T-helper 2 cell treated with Interferon-gamma antibody and Interleukin-4, amounts not matched to agents 100 ng/mL and 5 ng/mL, for 36 hours (primary cell): ENCODE measurements at regions not wholly inside any gene's neighbourhood (a gene's known extent, or its start where the extent isn't known, plus 50 kb on each side); places are given as distances from the start of the nearest gene placed in this dataset.

ENCODE experiments used
- intact Hi-C: fragments of 100-400 bp; cut with micrococcal nuclease; formaldehyde crosslinking; loops from one replicate; pipeline ENCODE4 v1.15.1; 2023

- intact Hi-C loops = no loop called here
These were observed 1093.9 kb downstream of the AACS start for GRCh38 chr12:126159139-126159538.

- intact Hi-C loops = no loop called here
These were observed 1095.7 kb downstream of the AACS start for GRCh38 chr12:126160912-126161311.

GRCh38 chr12:126163984-126164383 lies 1098.7 kb downstream of the AACS start:
- intact Hi-C loops = no loop called here

- intact Hi-C loops = no loop called here
These were observed 1106.8 kb downstream of the AACS start for GRCh38 chr12:126171937-126172559.

GRCh38 chr12:126182619-126183236 lies 1117.5 kb downstream of the AACS start:
- intact Hi-C loops = no loop called here

- intact Hi-C loops = no loop called here
These were observed 1119.8 kb downstream of the AACS start for GRCh38 chr12:126185025-126185424.

- intact Hi-C loops = no loop called here
These were observed 1124.6 kb downstream of the AACS start for GRCh38 chr12:126189856-126190255.

- intact Hi-C loops = no loop called here
These were observed 1126.0 kb downstream of the AACS start for GRCh38 chr12:126191031-126191891.

GRCh38 chr12:126191949-126192348 lies 1126.7 kb downstream of the AACS start:
- intact Hi-C loops = no loop called here

- intact Hi-C loops = no loop called here
These were observed 1128.0 kb downstream of the AACS start for GRCh38 chr12:126193190-126193589.

GRCh38 chr12:126196263-126196662 lies 1131.0 kb downstream of the AACS start:
- intact Hi-C loops = no loop called here

- intact Hi-C loops = no loop called here
These were observed 1133.3 kb downstream of the AACS start for GRCh38 chr12:126198516-126198915.

- intact Hi-C loops = no loop called here
These were observed 1133.9 kb downstream of the AACS start for GRCh38 chr12:126198966-126199692.

- intact Hi-C loops = no loop called here
These were observed 1136.8 kb downstream of the AACS start for GRCh38 chr12:126201981-126202537.

GRCh38 chr12:126204326-126204725 lies 1139.1 kb downstream of the AACS start:
- intact Hi-C loops = no loop called here

GRCh38 chr12:126210026-126210425 lies 1144.8 kb downstream of the AACS start:
- intact Hi-C loops = no loop called here

- intact Hi-C loops = no loop called here
These were observed 1145.2 kb downstream of the AACS start for GRCh38 chr12:126210448-126210847.

- intact Hi-C loops = no loop called here
These were observed 1147.6 kb downstream of the AACS start for GRCh38 chr12:126212824-126213223.

- intact Hi-C loops = no loop called here
These were observed 1153.5 kb downstream of the AACS start for GRCh38 chr12:126218697-126219096.

- intact Hi-C loops = no loop called here
These were observed 1153.9 kb downstream of the AACS start for GRCh38 chr12:126219139-126219538.

GRCh38 chr12:126219654-126220279 lies 1154.5 kb downstream of the AACS start:
- intact Hi-C loops = no loop called here
